Astrocyte (in vitro differentiated cells and primary cell): ENCODE measurements at regions not wholly inside any gene's neighbourhood (a gene's known extent, or its start where the extent isn't known, plus 50 kb on each side); places are given as distances from the start of the nearest gene placed in this dataset.

Experiments
- EZH2 ChIP-seq: IDR thresholded peaks from 2 replicates; pipeline ENCODE4 v1.6.1; 2012; ENCODE audit warnings: mild to moderate bottlenecking, low read length, inconsistent platforms; ENCODE audit not compliant: insufficient read depth
- TF ChIP-seq, protein P1 (sequence below): IDR thresholded peaks from 2 replicates; pipeline ENCODE4 v1.5.1; 2011; ENCODE audit warnings: low read depth, mild to moderate bottlenecking, inconsistent platforms, low read length, moderate library complexity; ENCODE audit not compliant: insufficient read depth

- TF ChIP-seq, protein P1, sequence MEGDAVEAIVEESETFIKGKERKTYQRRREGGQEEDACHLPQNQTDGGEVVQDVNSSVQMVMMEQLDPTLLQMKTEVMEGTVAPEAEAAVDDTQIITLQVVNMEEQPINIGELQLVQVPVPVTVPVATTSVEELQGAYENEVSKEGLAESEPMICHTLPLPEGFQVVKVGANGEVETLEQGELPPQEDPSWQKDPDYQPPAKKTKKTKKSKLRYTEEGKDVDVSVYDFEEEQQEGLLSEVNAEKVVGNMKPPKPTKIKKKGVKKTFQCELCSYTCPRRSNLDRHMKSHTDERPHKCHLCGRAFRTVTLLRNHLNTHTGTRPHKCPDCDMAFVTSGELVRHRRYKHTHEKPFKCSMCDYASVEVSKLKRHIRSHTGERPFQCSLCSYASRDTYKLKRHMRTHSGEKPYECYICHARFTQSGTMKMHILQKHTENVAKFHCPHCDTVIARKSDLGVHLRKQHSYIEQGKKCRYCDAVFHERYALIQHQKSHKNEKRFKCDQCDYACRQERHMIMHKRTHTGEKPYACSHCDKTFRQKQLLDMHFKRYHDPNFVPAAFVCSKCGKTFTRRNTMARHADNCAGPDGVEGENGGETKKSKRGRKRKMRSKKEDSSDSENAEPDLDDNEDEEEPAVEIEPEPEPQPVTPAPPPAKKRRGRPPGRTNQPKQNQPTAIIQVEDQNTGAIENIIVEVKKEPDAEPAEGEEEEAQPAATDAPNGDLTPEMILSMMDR, result no peak
- TF ChIP-seq EZH2, result no peak
These were observed 330.8 kb downstream of the NPHP4 start for GRCh38 chr1:5661196-5662085.
